LNCaP clone FGC (cell line): ENCODE measurements at regions not wholly inside any gene's neighbourhood (a gene's known extent, or its start where the extent isn't known, plus 50 kb on each side); places are given as distances from the start of the nearest gene placed in this dataset.
"Not testable (repeated sequence)": the region's sequence is repeated elsewhere in the genome, so short reads cannot be mapped to it uniquely, and the experiment has no call there.

Experiments
- DNase-seq: peaks from one replicate; pipeline ENCODE4 v3.0.0-alpha.2; 2011; ENCODE audit warnings: low read depth
- H3K4me3 ChIP-seq: 2 replicates; pipeline ENCODE4 v1.5.1; 2011; ENCODE audit warnings: mild to moderate bottlenecking, low read depth, low read length, control low read depth
- TF ChIP-seq, protein P1 (sequence below): IDR thresholded peaks from 2 replicates; pipeline ENCODE4 v1.5.1; 2012; ENCODE audit warnings: mild to moderate bottlenecking; ENCODE audit not compliant: control insufficient read depth, insufficient read depth; ENCODE audit errors: extremely low read depth

DNA sequence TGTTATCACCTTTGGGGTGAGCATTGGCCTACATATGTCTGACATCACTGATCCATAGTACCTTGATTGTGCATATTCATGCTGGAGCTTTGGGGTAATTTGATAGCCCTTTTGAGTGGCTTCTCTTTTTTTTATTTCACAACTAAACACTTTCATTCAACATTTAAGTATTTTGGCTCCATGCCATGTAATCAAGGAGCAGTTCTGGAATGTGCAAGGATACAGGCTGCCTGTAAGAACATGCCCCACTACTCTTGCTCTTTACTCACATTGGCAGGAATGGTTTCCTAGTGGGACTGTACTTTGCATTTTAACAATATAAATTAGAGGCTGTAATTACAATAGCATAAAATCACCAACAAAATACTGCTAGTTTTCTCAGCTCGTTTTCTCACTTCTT, 300.7 kb upstream of the SPAG17 start:
- H3K4me3 ChIP-seq: no peak overlapping the region

DNA sequence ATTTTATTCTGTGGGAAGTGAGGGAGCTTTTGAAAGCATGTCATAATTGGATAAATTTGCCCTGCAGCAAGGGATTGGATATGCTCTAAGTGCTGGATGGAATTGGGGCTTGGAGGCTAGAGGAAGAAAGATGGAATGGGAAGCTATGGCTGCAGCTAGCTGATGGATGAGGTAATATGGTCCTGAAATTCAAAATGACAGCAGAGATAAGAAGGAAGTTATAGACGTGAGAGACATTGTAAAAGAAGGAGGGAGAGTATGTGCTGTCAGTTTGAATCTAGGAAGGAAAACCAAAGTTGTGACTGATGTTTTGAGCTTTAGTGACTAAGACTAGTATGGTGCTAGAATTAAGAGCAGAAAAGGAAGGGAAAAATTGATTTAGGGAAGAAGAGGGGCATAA, 299.9 kb upstream of the SPAG17 start:
- H3K4me3 ChIP-seq: no peak overlapping the region
- DNase-seq: no peak

More for the DNA sequence above, 300.7 kb upstream of the SPAG17 start:
- TF ChIP-seq, protein P1, sequence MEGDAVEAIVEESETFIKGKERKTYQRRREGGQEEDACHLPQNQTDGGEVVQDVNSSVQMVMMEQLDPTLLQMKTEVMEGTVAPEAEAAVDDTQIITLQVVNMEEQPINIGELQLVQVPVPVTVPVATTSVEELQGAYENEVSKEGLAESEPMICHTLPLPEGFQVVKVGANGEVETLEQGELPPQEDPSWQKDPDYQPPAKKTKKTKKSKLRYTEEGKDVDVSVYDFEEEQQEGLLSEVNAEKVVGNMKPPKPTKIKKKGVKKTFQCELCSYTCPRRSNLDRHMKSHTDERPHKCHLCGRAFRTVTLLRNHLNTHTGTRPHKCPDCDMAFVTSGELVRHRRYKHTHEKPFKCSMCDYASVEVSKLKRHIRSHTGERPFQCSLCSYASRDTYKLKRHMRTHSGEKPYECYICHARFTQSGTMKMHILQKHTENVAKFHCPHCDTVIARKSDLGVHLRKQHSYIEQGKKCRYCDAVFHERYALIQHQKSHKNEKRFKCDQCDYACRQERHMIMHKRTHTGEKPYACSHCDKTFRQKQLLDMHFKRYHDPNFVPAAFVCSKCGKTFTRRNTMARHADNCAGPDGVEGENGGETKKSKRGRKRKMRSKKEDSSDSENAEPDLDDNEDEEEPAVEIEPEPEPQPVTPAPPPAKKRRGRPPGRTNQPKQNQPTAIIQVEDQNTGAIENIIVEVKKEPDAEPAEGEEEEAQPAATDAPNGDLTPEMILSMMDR: no peak
- no peak for DNase-seq

DNA sequence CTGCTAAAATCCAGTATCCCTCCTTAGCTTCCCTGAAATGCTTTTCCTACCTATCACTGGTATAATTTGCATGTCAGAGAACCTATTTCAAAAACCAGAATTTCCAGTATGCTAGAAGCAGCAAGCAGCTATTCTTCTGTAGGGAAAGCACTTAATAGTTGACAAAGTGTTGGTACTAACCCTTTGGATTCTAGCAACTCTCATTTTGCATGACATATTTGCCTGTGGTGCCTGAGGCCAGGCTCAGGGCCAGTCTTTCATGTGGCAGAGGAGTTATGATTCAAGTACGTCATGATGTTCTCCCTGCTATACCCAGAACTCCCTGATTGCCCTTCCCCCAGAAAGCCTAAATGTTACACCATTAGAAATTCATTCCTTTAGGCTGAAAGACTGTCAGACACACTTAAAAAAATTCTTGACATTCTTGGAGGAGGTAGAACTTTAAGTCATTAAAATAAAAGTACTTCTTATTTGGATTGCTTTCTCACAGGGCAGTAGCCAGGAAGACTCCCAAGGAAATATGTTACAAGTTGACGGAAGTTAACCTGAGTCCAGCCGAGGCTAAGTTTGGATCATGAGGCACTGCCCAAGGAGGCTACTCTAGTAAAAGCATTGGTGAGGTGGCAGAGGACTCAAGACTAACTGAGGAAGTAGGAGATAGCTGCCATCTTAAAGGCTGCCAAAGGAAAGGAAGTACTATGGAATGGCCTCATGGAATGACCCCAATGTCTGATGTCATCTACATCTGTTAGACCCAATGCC, 298.4 kb upstream of the SPAG17 start:
- TF ChIP-seq, protein P1: no peak
- DNase-seq: no peak
- H3K4me3 ChIP-seq: no peak overlapping the region

More for the DNA sequence above, 299.9 kb upstream of the SPAG17 start:
- TF ChIP-seq, protein P1: no peak

DNA sequence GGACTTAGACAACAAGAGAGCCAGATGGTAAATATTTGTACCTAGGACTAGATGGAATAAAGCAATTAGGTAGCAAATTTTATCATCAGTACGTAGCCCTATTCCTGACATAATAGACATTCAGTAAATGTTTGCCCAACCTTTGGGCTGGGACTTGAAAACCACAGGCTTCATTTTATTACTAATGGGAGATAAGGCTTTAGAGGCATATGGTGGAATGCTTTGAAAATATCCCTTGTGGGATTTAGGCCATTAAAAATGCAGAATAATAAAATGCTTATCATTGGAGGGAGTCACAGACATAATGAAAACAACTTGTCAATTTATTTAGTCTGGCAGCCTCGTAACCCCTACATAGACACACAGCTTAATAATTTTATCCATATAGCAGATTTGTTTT, 296.1 kb upstream of the SPAG17 start:
- H3K4me3 ChIP-seq: no peak overlapping the region
- TF ChIP-seq, protein P1: no peak
- DNase-seq: peak; percentile 59

DNA sequence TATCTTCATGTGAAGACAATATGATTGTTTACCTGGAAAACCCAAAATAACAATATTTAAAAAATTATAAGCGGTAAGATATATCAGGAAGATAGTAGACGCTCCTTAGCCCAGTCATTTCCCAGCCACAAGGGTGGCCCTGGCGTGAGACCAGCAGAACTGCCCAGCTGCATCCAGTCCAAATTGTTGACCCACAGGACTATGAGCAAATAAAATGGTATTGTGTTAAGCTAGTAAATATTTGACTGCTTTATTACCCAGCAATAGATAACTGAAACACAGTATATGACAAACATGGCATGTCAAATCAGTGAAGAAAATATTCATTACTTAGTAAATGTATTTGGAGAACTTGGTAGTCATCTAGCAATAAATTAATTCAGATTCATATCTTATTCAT, 294.3 kb upstream of the SPAG17 start:
- TF ChIP-seq, protein P1: no peak
- no peak overlapping the region for H3K4me3 ChIP-seq
- DNase-seq: peak; percentile 92

DNA sequence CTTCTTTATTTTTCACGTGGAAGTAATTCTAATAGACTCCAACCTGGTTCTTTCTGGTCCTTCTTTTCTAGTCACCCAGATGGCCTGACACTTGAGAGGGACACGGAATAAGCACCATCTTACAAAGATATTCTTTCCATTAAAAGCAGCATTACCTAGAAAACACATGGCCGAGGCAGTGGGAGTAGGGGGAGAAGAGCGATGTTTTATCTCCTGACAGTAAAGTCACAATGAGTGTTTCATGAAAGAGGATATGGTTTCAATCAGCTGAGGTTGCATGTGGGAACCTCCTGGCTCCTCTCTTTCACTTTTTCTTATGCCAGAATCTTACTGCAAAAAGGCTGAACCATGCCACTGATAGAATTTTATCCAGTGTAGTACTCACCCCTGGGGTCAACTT, 288.8 kb upstream of the SPAG17 start:
- no peak overlapping the region for H3K4me3 ChIP-seq
- no peak for DNase-seq
- TF ChIP-seq, protein P1: no peak

DNA sequence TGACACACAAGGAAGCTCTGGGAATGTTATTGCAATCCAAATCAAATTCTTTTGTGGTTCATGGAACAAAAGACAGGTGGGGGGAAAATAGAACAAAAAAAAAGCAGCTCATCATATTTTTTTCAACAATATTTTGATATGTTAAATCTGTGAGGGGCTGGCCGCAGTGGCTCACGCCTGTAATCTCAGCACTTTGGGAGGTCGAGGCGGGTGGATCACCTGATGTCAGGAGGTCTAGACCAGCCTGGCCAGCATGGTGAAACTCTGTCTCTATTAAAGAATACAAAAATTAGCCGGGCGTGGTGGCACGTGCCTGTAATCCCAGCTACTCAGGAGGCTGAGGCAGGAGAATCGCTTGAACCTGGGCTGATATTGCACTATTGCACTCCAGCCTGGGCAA, 279.4 kb upstream of the SPAG17 start:
- not testable (repeated sequence) for H3K4me3 ChIP-seq, DNase-seq

DNA sequence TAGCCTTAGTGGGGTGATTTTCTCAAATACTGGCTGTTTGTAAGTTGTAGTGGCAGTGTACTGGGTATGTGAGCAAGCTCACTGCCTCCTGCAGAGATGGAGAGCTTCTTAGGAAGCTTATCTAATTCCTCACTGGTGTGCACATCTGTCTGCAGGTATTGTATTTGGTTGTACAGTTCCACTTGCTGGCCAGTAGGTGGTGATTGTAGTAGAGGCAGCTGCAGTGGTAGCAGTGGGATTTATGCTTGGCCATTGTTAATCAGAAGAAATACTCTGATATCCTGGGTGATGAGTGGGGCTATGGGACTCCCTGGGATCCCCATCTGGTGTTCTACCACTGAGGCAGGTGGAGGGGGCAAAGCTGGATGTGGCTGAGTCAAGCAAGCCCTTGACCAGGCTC, 276.1 kb upstream of the SPAG17 start:
- TF ChIP-seq, protein P1: peak; percentile 36
- H3K4me3 ChIP-seq: no peak overlapping the region
- no peak for DNase-seq
